ENCODE measurements at regions not wholly inside any gene's neighbourhood (a gene's known extent, or its start where the extent isn't known, plus 50 kb on each side); places are given as distances from the start of the nearest gene placed in this dataset.

- no peak for TF ChIP-seq CTCF (IDR thresholded peaks at IDR 0.05)
- TF ChIP-seq POLR2A (IDR thresholded peaks at IDR 0.05), result no peak
These were observed 51.2 kb upstream of the PROX1 start for GRCh38 chr1:213936571-213936970.

All from lower leg skin (tissue), 3 donors.